Heart left ventricle (tissue), 16 donors: ENCODE measurements at regions not wholly inside any gene's neighbourhood (a gene's known extent, or its start where the extent isn't known, plus 50 kb on each side); places are given as distances from the start of the nearest gene placed in this dataset.

ENCODE experiments used
- ATAC-seq, 4 donors: fragments of 200-7000 bp; cut with Tn5 transposase; one replicate each; pipeline ENCODE4 v1.9.1; 2020 to 2022; ENCODE audit warnings: moderate library complexity in 4 of 4, mild to moderate bottlenecking in 3 of 4, moderate number of reproducible peaks in 1 of 4
- DNase-seq, 5 donors: peaks; one replicate each; pipeline ENCODE4 v3.0.0-alpha.2; 2020
- H3K27ac ChIP-seq, 12 donors: fragments of 200-600 bp; sonication (generic) in 4 of 12; one replicate each; pipeline versions ENCODE4 v1.5.0 to v1.8.0; 2016 to 2022; ENCODE audit warnings: mild to moderate bottlenecking in 2 of 12
- H3K27me3 ChIP-seq, 9 donors: fragments of 200-600 bp; sonication (generic) in 2 of 9; one replicate each; pipeline versions ENCODE4 v1.5.1 to v1.8.0; 2016 to 2022; ENCODE audit warnings: mild to moderate bottlenecking in 3 of 9
- H3K36me3 ChIP-seq, 9 donors: fragments of 200-600 bp; sonication (generic) in 2 of 9; one replicate each; pipeline versions ENCODE4 v1.5.0 to v1.8.0; 2018 to 2022; ENCODE audit warnings: mild to moderate bottlenecking in 2 of 9
- H3K4me1 ChIP-seq, 12 donors: fragments of 200-600 bp; sonication (generic) in 4 of 12; one replicate each; pipeline versions ENCODE4 v1.5.0 to v1.8.0; 2016 to 2022; ENCODE audit warnings: mild to moderate bottlenecking in 3 of 12
- H3K4me3 ChIP-seq, 12 donors: fragments of 200-600 bp; sonication (generic) in 4 of 12; one replicate each; pipeline versions ENCODE4 v1.5.0 to v1.8.0; 2017 to 2022; ENCODE audit warnings: mild to moderate bottlenecking in 9 of 12, moderate library complexity in 4 of 12
- H3K9me3 ChIP-seq, 12 donors: fragments of 200-600 bp; sonication (generic) in 4 of 12; one replicate each; pipeline versions ENCODE4 v1.5.0 to v1.8.0; 2016 to 2022; ENCODE audit warnings: mild to moderate bottlenecking in 1 of 12
- POLR2A ChIP-seq, 2 donors: fragments of 450-650 bp; IDR thresholded peaks; one replicate each; pipeline ENCODE4 v1.6.1; 2017; ENCODE audit warnings: antibody characterized with exemption in 2 of 2, mild to moderate bottlenecking in 2 of 2, moderate library complexity in 2 of 2
- WGBS, 4 donors: extraction: QIAGEN DNeasy Blood & Tissue Kit in 2 of 4; methylation state at CpG; one replicate each; pipeline versions ENCODE4 v1.1.5 to v1.1.7; 2013 to 2018; 5-methylcytosine and 5-hydroxymethylcytosine counted together
- intact Hi-C, 10 donors: fragments of 100-400 bp; cut with DNase I; formaldehyde crosslinking; loops; one replicate each; pipeline versions ENCODE4 v1.11.1 to v1.14.2; 2022
- TF ChIP-seq, protein P1 (sequence below), 12 donors: fragments of 200-600 bp; sonication (generic) in 4 of 12; IDR thresholded peaks; one replicate each; pipeline versions ENCODE4 v1.5.0 to v1.8.0; 2018 to 2022; ENCODE audit warnings: antibody characterized with exemption in 12 of 12, mild to moderate bottlenecking in 5 of 12
- donor health status: ischemic (EF 13 %, LVEDD 7.1; RV severe dilation, severe dysfunction).
- donor health status: healthy with polysubstance abuse.
- donor health status: DM: no; HTN: yes; CAD: no.
- donor health status: DM: no; HTN: no; CAD: no.
- donor health status: ischemic (EF 25% LVEDD 6.9; RV normal size, moderate dysfunction).
- donor health status: ischemic (EF 25% LVEDD 5.7; RV mildly dilated, moderate dysfunction).
- donor health status: healthy.
- donor health status: DM: yes; HTN: yes; CAD: no.
- donor health status: ischemic (EF 35%, LVEDD 5.7; RV mildly dilated, moderate dysfunction).
- donor health status: nonischemic (EF 11% LVEDD 7.7; RV severe dilation, severe dysfunction).
- donor health status: DM: yes; HTN: yes; CAD: no.
- donor health status: PGD.
- donor health status: ischemic (EF 29% LVEDD 5.4; RV normal size, mild dysfunction).
- donor health status: nonischemic (EF 23%, LVEDD 6.1; RV moderate dilation, normal function).

DNA sequence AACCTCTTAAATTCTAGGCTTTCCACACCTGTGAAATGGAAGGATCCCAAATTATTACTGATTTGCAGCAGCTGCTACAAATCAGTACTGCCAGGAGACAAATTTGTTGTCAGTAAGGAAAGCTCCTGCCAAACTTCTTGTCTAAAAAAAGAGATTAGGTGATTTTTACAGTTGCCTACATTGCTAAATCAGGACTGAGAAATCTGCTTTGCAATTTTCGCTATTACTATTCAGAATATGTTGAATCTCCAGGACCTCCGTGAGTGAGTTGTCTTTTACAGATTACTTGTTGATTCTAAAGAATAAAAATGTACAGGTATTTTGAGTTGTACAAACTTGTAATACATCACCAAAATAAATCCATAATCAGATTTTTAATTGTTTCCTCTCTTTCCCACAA is 1815.9 kb downstream of the PCDH9 start:
- H3K4me3 ChIP-seq = no peak overlapping the region
- H3K4me1 ChIP-seq = no peaks in the 10 kb centered on the region
- TF ChIP-seq POLR2A (IDR thresholded peaks at IDR 0.05) = no peak
- TF ChIP-seq, protein P1, sequence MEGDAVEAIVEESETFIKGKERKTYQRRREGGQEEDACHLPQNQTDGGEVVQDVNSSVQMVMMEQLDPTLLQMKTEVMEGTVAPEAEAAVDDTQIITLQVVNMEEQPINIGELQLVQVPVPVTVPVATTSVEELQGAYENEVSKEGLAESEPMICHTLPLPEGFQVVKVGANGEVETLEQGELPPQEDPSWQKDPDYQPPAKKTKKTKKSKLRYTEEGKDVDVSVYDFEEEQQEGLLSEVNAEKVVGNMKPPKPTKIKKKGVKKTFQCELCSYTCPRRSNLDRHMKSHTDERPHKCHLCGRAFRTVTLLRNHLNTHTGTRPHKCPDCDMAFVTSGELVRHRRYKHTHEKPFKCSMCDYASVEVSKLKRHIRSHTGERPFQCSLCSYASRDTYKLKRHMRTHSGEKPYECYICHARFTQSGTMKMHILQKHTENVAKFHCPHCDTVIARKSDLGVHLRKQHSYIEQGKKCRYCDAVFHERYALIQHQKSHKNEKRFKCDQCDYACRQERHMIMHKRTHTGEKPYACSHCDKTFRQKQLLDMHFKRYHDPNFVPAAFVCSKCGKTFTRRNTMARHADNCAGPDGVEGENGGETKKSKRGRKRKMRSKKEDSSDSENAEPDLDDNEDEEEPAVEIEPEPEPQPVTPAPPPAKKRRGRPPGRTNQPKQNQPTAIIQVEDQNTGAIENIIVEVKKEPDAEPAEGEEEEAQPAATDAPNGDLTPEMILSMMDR (IDR thresholded peaks at IDR 0.05) = no peak
- 61 to 82% (median 78%) methylated on average over 2 of the region's 2 CpGs for WGBS, 4 donors
- H3K27me3 ChIP-seq = no peaks in the 10 kb centered on the region
- DNase-seq (no peak), ATAC-seq (no peak)
- intact Hi-C loops = no loop called here
- no peak overlapping the region for H3K27ac ChIP-seq
- H3K9me3 ChIP-seq = no peaks in the 10 kb centered on the region
- no peaks in the 10 kb centered on the region for H3K36me3 ChIP-seq

DNA sequence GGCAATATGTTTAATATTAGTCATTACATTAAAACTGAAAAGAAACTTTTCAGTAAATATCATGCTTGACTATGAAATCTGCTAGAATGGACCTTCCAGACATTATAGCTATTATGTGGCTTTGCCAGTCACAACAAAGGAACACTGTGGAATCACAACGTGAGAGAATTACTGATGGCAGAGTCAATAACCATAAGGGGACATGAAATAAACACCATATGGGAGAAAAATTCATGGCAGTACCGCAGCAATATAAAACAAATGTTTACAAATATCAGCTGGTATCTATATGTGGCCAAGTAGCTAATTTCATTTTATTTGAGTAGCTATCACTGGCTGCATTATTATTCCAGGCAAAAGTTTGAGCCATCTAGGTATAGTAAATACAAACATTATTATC is 1818.6 kb downstream of the PCDH9 start:
- no peaks in the 10 kb centered on the region for H3K36me3 ChIP-seq
- 67 to 90% (median 86%) methylated on average over 2 of the region's 2 CpGs for WGBS, 4 donors
- H3K27me3 ChIP-seq = no peaks in the 10 kb centered on the region
- H3K4me3 ChIP-seq = no peak overlapping the region
- no peak for ATAC-seq
- H3K4me1 ChIP-seq = no peaks in the 10 kb centered on the region
- DNase-seq = no peak
- TF ChIP-seq, protein P1 (IDR thresholded peaks at IDR 0.05) = no peak
- no peak for TF ChIP-seq POLR2A (IDR thresholded peaks at IDR 0.05)
- intact Hi-C loops = no loop called here
- H3K9me3 ChIP-seq = no peaks in the 10 kb centered on the region
- H3K27ac ChIP-seq = no peak overlapping the region

GRCh38 chr13:65410791-65411190 is 1819.3 kb downstream of the PCDH9 start:
- 83 to 90% (median 86%) methylated on average over 3 of the region's 3 CpGs for WGBS, 4 donors
- intact Hi-C loops = no loop called here
- Histone ChIP-seq H3K36me3 (no peaks in the 10 kb centered on the region), H3K4me3 (no peak overlapping the region), H3K27me3 (no peaks in the 10 kb centered on the region), H3K27ac (no peak overlapping the region), H3K4me1 (no peaks in the 10 kb centered on the region), H3K9me3 (no peaks in the 10 kb centered on the region)
- no peak for DNase-seq
- no peak for TF ChIP-seq POLR2A (IDR thresholded peaks at IDR 0.05)
- TF ChIP-seq, protein P1 (IDR thresholded peaks at IDR 0.05) = no peak
- ATAC-seq = no peak

DNA sequence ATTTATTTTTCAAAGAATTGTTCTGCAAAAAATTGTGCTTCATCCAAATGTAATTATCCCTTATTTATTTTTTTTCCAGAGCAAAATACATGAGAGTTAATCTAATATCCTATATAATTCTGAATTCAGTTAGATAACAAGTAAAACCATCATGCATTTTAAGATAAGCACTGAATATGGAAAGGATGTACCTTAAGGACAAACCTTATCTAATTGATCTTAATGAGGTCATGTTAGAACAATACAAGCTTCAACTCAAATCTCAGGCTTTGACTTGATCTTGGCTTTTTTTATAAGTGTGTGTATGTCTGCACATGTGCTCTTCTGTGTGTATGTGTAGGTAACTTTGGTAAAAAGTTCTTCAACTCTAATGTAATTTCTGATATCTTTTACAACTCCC is 1828.8 kb downstream of the PCDH9 start:
- intact Hi-C loops = no loop called here
- no peaks in the 10 kb centered on the region for H3K4me1 ChIP-seq
- DNase-seq (no peak), ATAC-seq (no peak)
- no peaks in the 10 kb centered on the region for H3K9me3 ChIP-seq
- H3K27ac ChIP-seq = no peak overlapping the region
- TF ChIP-seq POLR2A (IDR thresholded peaks at IDR 0.05) = no peak
- TF ChIP-seq, protein P1 (IDR thresholded peaks at IDR 0.05) = no peak
- no peaks in the 10 kb centered on the region for H3K36me3 ChIP-seq
- no peak overlapping the region for H3K4me3 ChIP-seq
- H3K27me3 ChIP-seq = no peaks in the 10 kb centered on the region
